Peyer's patch (tissue), 4 donors: ENCODE measurements at regions not wholly inside any gene's neighbourhood (a gene's known extent, or its start where the extent isn't known, plus 50 kb on each side); places are given as distances from the start of the nearest gene placed in this dataset.

Source experiments
- POLR2A ChIP-seq, 2 donors: fragments of 450-650 bp; IDR thresholded peaks; one replicate each; pipeline ENCODE4 v1.5.1; 2017; ENCODE audit warnings: antibody characterized with exemption in 2 of 2, mild to moderate bottlenecking in 2 of 2, moderate library complexity in 2 of 2
- TF ChIP-seq, protein P1 (sequence below), 6 experiments: fragments of 450-650 bp in 4 of 6; fragments of 200-600 bp in 2 of 6; sonication (generic) in 1 of 6; IDR thresholded peaks; one replicate each; pipeline ENCODE4 v1.5.1; 2017 to 2019; ENCODE audit warnings: antibody characterized with exemption in 6 of 6, mild to moderate bottlenecking in 3 of 6, moderate library complexity in 1 of 6

DNA sequence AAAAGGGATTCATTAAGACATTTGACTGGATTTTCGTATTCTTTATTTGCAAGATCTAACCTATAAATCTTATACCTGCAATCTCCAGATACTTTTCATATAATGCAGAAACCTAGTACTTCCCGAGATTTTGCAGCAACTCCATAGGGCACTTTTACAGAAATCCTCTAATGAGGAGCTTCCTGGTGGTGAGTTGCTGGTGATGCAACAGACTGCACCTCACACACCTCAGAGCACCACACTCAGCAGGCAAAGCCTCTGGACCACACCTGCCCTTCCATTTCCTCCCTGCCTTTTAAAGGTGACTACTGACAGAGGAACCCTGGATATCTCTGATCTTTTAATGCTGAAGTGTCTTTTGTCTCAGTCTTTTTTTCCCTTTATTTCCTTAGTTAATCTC is 289.4 kb downstream of the TRAM1L1 start:
- TF ChIP-seq POLR2A (IDR thresholded peaks at IDR 0.05) = no peak
- TF ChIP-seq, protein P1, sequence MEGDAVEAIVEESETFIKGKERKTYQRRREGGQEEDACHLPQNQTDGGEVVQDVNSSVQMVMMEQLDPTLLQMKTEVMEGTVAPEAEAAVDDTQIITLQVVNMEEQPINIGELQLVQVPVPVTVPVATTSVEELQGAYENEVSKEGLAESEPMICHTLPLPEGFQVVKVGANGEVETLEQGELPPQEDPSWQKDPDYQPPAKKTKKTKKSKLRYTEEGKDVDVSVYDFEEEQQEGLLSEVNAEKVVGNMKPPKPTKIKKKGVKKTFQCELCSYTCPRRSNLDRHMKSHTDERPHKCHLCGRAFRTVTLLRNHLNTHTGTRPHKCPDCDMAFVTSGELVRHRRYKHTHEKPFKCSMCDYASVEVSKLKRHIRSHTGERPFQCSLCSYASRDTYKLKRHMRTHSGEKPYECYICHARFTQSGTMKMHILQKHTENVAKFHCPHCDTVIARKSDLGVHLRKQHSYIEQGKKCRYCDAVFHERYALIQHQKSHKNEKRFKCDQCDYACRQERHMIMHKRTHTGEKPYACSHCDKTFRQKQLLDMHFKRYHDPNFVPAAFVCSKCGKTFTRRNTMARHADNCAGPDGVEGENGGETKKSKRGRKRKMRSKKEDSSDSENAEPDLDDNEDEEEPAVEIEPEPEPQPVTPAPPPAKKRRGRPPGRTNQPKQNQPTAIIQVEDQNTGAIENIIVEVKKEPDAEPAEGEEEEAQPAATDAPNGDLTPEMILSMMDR (IDR thresholded peaks at IDR 0.05) = no peak
